HG02840 (cell line): ENCODE measurements at regions not wholly inside any gene's neighbourhood (a gene's known extent, or its start where the extent isn't known, plus 50 kb on each side); places are given as distances from the start of the nearest gene placed in this dataset.

Source experiments
- ATAC-seq: cut with Tn5 transposase; IDR thresholded peaks from one replicate; pipeline ENCODE4 v1.9.1; 2021; ENCODE audit warnings: mild to moderate bottlenecking, moderate library complexity, moderate number of reproducible peaks; ENCODE audit not compliant: unreplicated experiment, low FRiP score

GRCh38 chr22:49243335-49243734 lies 584.3 kb downstream of the BRD1 start:
- ATAC-seq, result no peak

- ATAC-seq, result no peak
Measured at GRCh38 chr22:49242480-49242879, 585.2 kb downstream of the BRD1 start.

GRCh38 chr22:49241174-49241851 lies 586.4 kb downstream of the BRD1 start:
- no peak for ATAC-seq

- no peak for ATAC-seq
Measured at GRCh38 chr22:49240472-49240871, 587.2 kb downstream of the BRD1 start.

GRCh38 chr22:49240016-49240380 lies 587.7 kb downstream of the BRD1 start:
- ATAC-seq, result no peak

- no peak for ATAC-seq
Measured at GRCh38 chr22:49239264-49240015, 588.2 kb downstream of the BRD1 start.

- ATAC-seq, result no peak
Measured at GRCh38 chr22:49238181-49239141, 589.2 kb downstream of the BRD1 start.

GRCh38 chr22:49237703-49238102 lies 590.0 kb downstream of the BRD1 start:
- no peak for ATAC-seq

- ATAC-seq, result no peak
Measured at GRCh38 chr22:49237279-49237678, 590.4 kb downstream of the BRD1 start.

- no peak for ATAC-seq
Measured at GRCh38 chr22:49236541-49237075, 591.1 kb downstream of the BRD1 start.

GRCh38 chr22:49235463-49236300 lies 592.0 kb downstream of the BRD1 start:
- ATAC-seq, result no peak

- no peak for ATAC-seq
Measured at GRCh38 chr22:49234459-49234858, 593.2 kb downstream of the BRD1 start.

GRCh38 chr22:49233507-49234100 lies 594.1 kb downstream of the BRD1 start:
- no peak for ATAC-seq

GRCh38 chr22:49232319-49233067 lies 595.2 kb downstream of the BRD1 start:
- ATAC-seq, result no peak

GRCh38 chr22:49230194-49230577 lies 597.5 kb downstream of the BRD1 start:
- no peak for ATAC-seq

GRCh38 chr22:49229483-49230193 lies 598.0 kb downstream of the BRD1 start:
- no peak for ATAC-seq

- ATAC-seq, result no peak
Measured at GRCh38 chr22:49228431-49229037, 599.1 kb downstream of the BRD1 start.

GRCh38 chr22:49227670-49228069 lies 600.0 kb downstream of the BRD1 start:
- ATAC-seq, result no peak
